ENCODE measurements at regions not wholly inside any gene's neighbourhood (a gene's known extent, or its start where the extent isn't known, plus 50 kb on each side); places are given as distances from the start of the nearest gene placed in this dataset.
"Not testable (repeated sequence)": the region's sequence is repeated elsewhere in the genome, so short reads cannot be mapped to it uniquely, and the experiment has no call there.

- Histone ChIP-seq H3K9me3 (ENCODE audit: control insufficient read depth in 3 of 3, low read length in 3 of 3) (no peaks in the 10 kb centered on the region), H3K4me1 (ENCODE audit: control insufficient read depth in 3 of 3, insufficient read depth in 3 of 3, low read length in 3 of 3) (peaks cover 0 to 3% (median 0%) of the 10 kb centered on the region in 3 donors), H3K27ac (ENCODE audit: low read depth, low read length) (no peak overlapping the region), H3K9ac (ENCODE audit: low read depth in 1 of 3, low read length in 3 of 3) (no peak overlapping the region), H3K27me3 (ENCODE audit: control insufficient read depth in 3 of 3, insufficient read depth in 3 of 3, low read length in 3 of 3) (no peaks in the 10 kb centered on the region), H3K4me3 (ENCODE audit: low read length in 3 of 3) (no peak overlapping the region), H3K36me3 (ENCODE audit: control insufficient read depth in 3 of 3, insufficient read depth in 3 of 3, low read length in 3 of 3) (no peaks in the 10 kb centered on the region)
Measured at GRCh38 chr5:163912046-163912445, 406.6 kb downstream of the MAT2B start.

DNA sequence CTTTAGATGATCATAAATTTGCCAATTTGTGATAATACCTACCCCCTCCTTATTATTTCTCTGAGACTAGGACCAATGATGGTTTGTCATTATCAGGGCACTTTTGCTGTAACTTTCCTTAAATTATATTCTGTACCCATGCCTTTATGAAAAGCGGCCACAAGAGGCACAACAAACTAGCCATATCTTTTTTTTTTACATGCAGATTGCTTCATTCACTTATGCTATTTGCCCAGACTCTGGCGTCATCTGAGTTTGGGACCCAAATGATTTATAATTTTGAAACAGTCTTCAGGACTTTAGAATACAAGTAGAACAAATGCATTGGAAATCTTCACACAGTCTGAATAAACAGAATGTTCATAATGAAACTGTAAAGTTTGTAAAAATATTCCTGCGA, 408.1 kb downstream of the MAT2B start:
- H3K4me1 ChIP-seq (ENCODE audit: control insufficient read depth in 3 of 3, insufficient read depth in 3 of 3, low read length in 3 of 3) = peaks cover 0 to 3% (median 0%) of the 10 kb centered on the region in 3 donors
- no peak overlapping the region for H3K27ac ChIP-seq (ENCODE audit: low read depth, low read length)
- H3K4me3 ChIP-seq (ENCODE audit: low read length in 3 of 3) = no peak overlapping the region
- H3K9me3 ChIP-seq (ENCODE audit: control insufficient read depth in 3 of 3, low read length in 3 of 3) = no peaks in the 10 kb centered on the region
- H3K36me3 ChIP-seq (ENCODE audit: control insufficient read depth in 3 of 3, insufficient read depth in 3 of 3, low read length in 3 of 3) = no peaks in the 10 kb centered on the region
- no peaks in the 10 kb centered on the region for H3K27me3 ChIP-seq (ENCODE audit: control insufficient read depth in 3 of 3, insufficient read depth in 3 of 3, low read length in 3 of 3)
- no peak overlapping the region for H3K9ac ChIP-seq (ENCODE audit: low read depth in 1 of 3, low read length in 3 of 3)

DNA sequence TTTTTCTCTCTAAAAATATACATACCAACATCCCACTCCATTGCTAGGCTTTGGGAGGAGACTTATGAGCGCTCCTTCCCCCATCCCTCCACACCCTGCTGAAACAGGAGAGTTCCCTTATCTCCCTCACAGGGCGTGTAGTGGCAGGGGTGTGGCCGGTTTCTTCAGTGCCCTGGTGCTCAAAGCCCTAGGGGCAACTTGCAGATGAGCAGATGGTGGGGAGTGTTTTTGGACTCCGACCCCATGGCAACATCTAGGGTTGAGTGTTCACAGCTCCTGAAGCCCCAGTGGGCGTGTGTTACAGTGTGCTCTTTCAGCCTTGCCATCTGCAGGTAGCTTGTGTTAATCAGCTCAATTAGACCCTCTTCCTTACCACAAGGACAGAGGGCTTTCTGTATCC, 409.5 kb downstream of the MAT2B start:
- Histone ChIP-seq H3K27ac (ENCODE audit: low read depth, low read length) (no peak overlapping the region), H3K9me3 (ENCODE audit: control insufficient read depth in 3 of 3, low read length in 3 of 3) (no peaks in the 10 kb centered on the region), H3K27me3 (ENCODE audit: control insufficient read depth in 3 of 3, insufficient read depth in 3 of 3, low read length in 3 of 3) (no peaks in the 10 kb centered on the region), H3K4me1 (ENCODE audit: control insufficient read depth in 3 of 3, insufficient read depth in 3 of 3, low read length in 3 of 3) (peaks cover 0 to 3% (median 0%) of the 10 kb centered on the region in 3 donors), H3K9ac (ENCODE audit: low read depth in 1 of 3, low read length in 3 of 3) (no peak overlapping the region), H3K4me3 (ENCODE audit: low read length in 3 of 3) (no peak overlapping the region), H3K36me3 (ENCODE audit: control insufficient read depth in 3 of 3, insufficient read depth in 3 of 3, low read length in 3 of 3) (no peaks in the 10 kb centered on the region)

GRCh38 chr5:163915481-163915961, 410.1 kb downstream of the MAT2B start:
- Histone ChIP-seq H3K9me3 (ENCODE audit: control insufficient read depth in 3 of 3, low read length in 3 of 3) (no peaks in the 10 kb centered on the region), H3K9ac (ENCODE audit: low read depth in 1 of 3, low read length in 3 of 3) (no peak overlapping the region), H3K4me3 (ENCODE audit: low read length in 3 of 3) (no peak overlapping the region), H3K4me1 (ENCODE audit: control insufficient read depth in 3 of 3, insufficient read depth in 3 of 3, low read length in 3 of 3) (peaks cover 0 to 3% (median 0%) of the 10 kb centered on the region in 3 donors), H3K36me3 (ENCODE audit: control insufficient read depth in 3 of 3, insufficient read depth in 3 of 3, low read length in 3 of 3) (no peaks in the 10 kb centered on the region), H3K27me3 (ENCODE audit: control insufficient read depth in 3 of 3, insufficient read depth in 3 of 3, low read length in 3 of 3) (no peaks in the 10 kb centered on the region), H3K27ac (ENCODE audit: low read depth, low read length) (no peak overlapping the region)

DNA sequence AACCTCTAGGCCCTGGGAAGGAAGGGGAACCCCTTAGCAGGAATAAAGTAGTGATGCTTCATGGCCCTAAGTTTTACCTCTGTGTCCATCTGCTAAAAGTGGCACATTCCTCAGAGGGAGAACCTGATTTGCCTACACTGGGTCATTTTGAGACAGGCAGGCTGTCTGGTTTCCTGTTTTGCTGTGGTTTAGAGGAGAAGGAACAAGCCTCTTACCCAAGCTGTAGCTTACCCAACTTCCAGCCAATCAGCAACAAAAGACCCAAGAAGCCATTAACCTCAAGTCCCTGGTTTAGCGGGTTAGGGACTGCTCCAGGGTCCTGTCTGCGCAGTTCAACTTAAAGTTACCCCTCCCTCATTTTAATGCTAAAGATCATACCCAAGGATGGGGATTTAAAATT, 411.0 kb downstream of the MAT2B start:
- peaks cover 0 to 3% (median 0%) of the 10 kb centered on the region in 3 donors for H3K4me1 ChIP-seq (ENCODE audit: control insufficient read depth in 3 of 3, insufficient read depth in 3 of 3, low read length in 3 of 3)
- no peak overlapping the region for H3K4me3 ChIP-seq (ENCODE audit: low read length in 3 of 3)
- H3K9me3 ChIP-seq (ENCODE audit: control insufficient read depth in 3 of 3, low read length in 3 of 3) = no peaks in the 10 kb centered on the region
- no peak overlapping the region for H3K9ac ChIP-seq (ENCODE audit: low read depth in 1 of 3, low read length in 3 of 3)
- H3K27ac ChIP-seq (ENCODE audit: low read depth, low read length) = no peak overlapping the region
- no peaks in the 10 kb centered on the region for H3K36me3 ChIP-seq (ENCODE audit: control insufficient read depth in 3 of 3, insufficient read depth in 3 of 3, low read length in 3 of 3)
- no peaks in the 10 kb centered on the region for H3K27me3 ChIP-seq (ENCODE audit: control insufficient read depth in 3 of 3, insufficient read depth in 3 of 3, low read length in 3 of 3)

DNA sequence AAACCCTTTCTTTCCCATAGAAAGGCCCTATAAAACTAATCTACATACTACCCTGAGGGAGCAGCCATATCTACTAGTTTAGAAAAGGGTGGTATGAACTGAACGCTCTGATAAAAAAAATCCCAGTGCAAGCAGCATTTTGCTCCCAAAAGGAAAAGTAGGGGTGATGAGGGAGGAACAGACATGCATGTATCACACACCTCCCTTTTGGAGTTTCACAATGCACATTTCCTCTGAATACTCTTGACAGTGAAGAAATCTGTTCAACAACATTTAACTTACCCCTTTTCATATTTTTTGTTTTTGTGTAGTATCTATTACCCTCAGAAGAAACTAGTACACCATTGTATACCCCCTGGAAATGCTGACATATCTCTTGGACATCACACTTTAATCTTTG, 411.4 kb downstream of the MAT2B start:
- Histone ChIP-seq H3K36me3 (ENCODE audit: control insufficient read depth in 3 of 3, insufficient read depth in 3 of 3, low read length in 3 of 3) (no peaks in the 10 kb centered on the region), H3K4me3 (ENCODE audit: low read length in 3 of 3) (no peak overlapping the region), H3K27ac (ENCODE audit: low read depth, low read length) (no peak overlapping the region), H3K9ac (ENCODE audit: low read depth in 1 of 3, low read length in 3 of 3) (no peak overlapping the region), H3K4me1 (ENCODE audit: control insufficient read depth in 3 of 3, insufficient read depth in 3 of 3, low read length in 3 of 3) (peaks cover 0 to 3% (median 0%) of the 10 kb centered on the region in 3 donors), H3K27me3 (ENCODE audit: control insufficient read depth in 3 of 3, insufficient read depth in 3 of 3, low read length in 3 of 3) (no peaks in the 10 kb centered on the region), H3K9me3 (ENCODE audit: control insufficient read depth in 3 of 3, low read length in 3 of 3) (no peaks in the 10 kb centered on the region)

GRCh38 chr5:163917747-163918146, 412.3 kb downstream of the MAT2B start:
- H3K4me1 ChIP-seq (ENCODE audit: control insufficient read depth in 3 of 3, insufficient read depth in 3 of 3, low read length in 3 of 3) = peaks cover 0 to 3% (median 0%) of the 10 kb centered on the region in 3 donors
- no peaks in the 10 kb centered on the region for H3K27me3 ChIP-seq (ENCODE audit: control insufficient read depth in 3 of 3, insufficient read depth in 3 of 3, low read length in 3 of 3)
- no peak overlapping the region for H3K27ac ChIP-seq (ENCODE audit: low read depth, low read length)
- H3K9ac ChIP-seq (ENCODE audit: low read depth in 1 of 3, low read length in 3 of 3) = no peak overlapping the region
- no peaks in the 10 kb centered on the region for H3K36me3 ChIP-seq (ENCODE audit: control insufficient read depth in 3 of 3, insufficient read depth in 3 of 3, low read length in 3 of 3)
- H3K9me3 ChIP-seq (ENCODE audit: control insufficient read depth in 3 of 3, low read length in 3 of 3) = no peaks in the 10 kb centered on the region
- no peak overlapping the region for H3K4me3 ChIP-seq (ENCODE audit: low read length in 3 of 3)

- not testable (repeated sequence) for H3K4me1 ChIP-seq (ENCODE audit: control insufficient read depth in 3 of 3, insufficient read depth in 3 of 3, low read length in 3 of 3); H3K36me3 ChIP-seq (ENCODE audit: control insufficient read depth in 3 of 3, insufficient read depth in 3 of 3, low read length in 3 of 3); H3K9me3 ChIP-seq (ENCODE audit: control insufficient read depth in 3 of 3, low read length in 3 of 3); H3K27ac ChIP-seq (ENCODE audit: low read depth, low read length); H3K4me3 ChIP-seq (ENCODE audit: low read length in 3 of 3); H3K9ac ChIP-seq (ENCODE audit: low read depth in 1 of 3, low read length in 3 of 3); H3K27me3 ChIP-seq (ENCODE audit: control insufficient read depth in 3 of 3, insufficient read depth in 3 of 3, low read length in 3 of 3)
Measured at GRCh38 chr5:163934990-163935389, 429.6 kb downstream of the MAT2B start.

- no peak overlapping the region for H3K27ac ChIP-seq (ENCODE audit: low read depth, low read length)
- no peaks in the 10 kb centered on the region for H3K36me3 ChIP-seq (ENCODE audit: control insufficient read depth in 3 of 3, insufficient read depth in 3 of 3, low read length in 3 of 3)
- no peak overlapping the region for H3K9ac ChIP-seq (ENCODE audit: low read depth in 1 of 3, low read length in 3 of 3)
- no peak overlapping the region for H3K4me3 ChIP-seq (ENCODE audit: low read length in 3 of 3)
- no peaks in the 10 kb centered on the region for H3K9me3 ChIP-seq (ENCODE audit: control insufficient read depth in 3 of 3, low read length in 3 of 3)
- no peaks in the 10 kb centered on the region for H3K4me1 ChIP-seq (ENCODE audit: control insufficient read depth in 3 of 3, insufficient read depth in 3 of 3, low read length in 3 of 3)
- no peaks in the 10 kb centered on the region for H3K27me3 ChIP-seq (ENCODE audit: control insufficient read depth in 3 of 3, insufficient read depth in 3 of 3, low read length in 3 of 3)
Measured at GRCh38 chr5:163938595-163938994, 433.2 kb downstream of the MAT2B start.

- no peaks in the 10 kb centered on the region for H3K36me3 ChIP-seq (ENCODE audit: control insufficient read depth in 3 of 3, insufficient read depth in 3 of 3, low read length in 3 of 3)
- no peaks in the 10 kb centered on the region for H3K4me1 ChIP-seq (ENCODE audit: control insufficient read depth in 3 of 3, insufficient read depth in 3 of 3, low read length in 3 of 3)
- no peak overlapping the region for H3K27ac ChIP-seq (ENCODE audit: low read depth, low read length)
- H3K4me3 ChIP-seq (ENCODE audit: low read length in 3 of 3) = no peak overlapping the region
- no peak overlapping the region for H3K9ac ChIP-seq (ENCODE audit: low read depth in 1 of 3, low read length in 3 of 3)
- no peaks in the 10 kb centered on the region for H3K9me3 ChIP-seq (ENCODE audit: control insufficient read depth in 3 of 3, low read length in 3 of 3)
- no peaks in the 10 kb centered on the region for H3K27me3 ChIP-seq (ENCODE audit: control insufficient read depth in 3 of 3, insufficient read depth in 3 of 3, low read length in 3 of 3)
Measured at GRCh38 chr5:163941079-163941478, 435.7 kb downstream of the MAT2B start.

GRCh38 chr5:163943546-163943945, 438.1 kb downstream of the MAT2B start:
- no peak overlapping the region for H3K9ac ChIP-seq (ENCODE audit: low read depth in 1 of 3, low read length in 3 of 3)
- no peak overlapping the region for H3K4me3 ChIP-seq (ENCODE audit: low read length in 3 of 3)
- no peaks in the 10 kb centered on the region for H3K36me3 ChIP-seq (ENCODE audit: control insufficient read depth in 3 of 3, insufficient read depth in 3 of 3, low read length in 3 of 3)
- H3K27me3 ChIP-seq (ENCODE audit: control insufficient read depth in 3 of 3, insufficient read depth in 3 of 3, low read length in 3 of 3) = no peaks in the 10 kb centered on the region
- no peaks in the 10 kb centered on the region for H3K9me3 ChIP-seq (ENCODE audit: control insufficient read depth in 3 of 3, low read length in 3 of 3)
- H3K27ac ChIP-seq (ENCODE audit: low read depth, low read length) = no peak overlapping the region
- H3K4me1 ChIP-seq (ENCODE audit: control insufficient read depth in 3 of 3, insufficient read depth in 3 of 3, low read length in 3 of 3) = no peaks in the 10 kb centered on the region

All from skeletal muscle tissue (tissue), 3 donors.